Activated naive CD4-positive, alpha-beta T cell treated with anti-CD3 and anti-CD28 coated beads for 36 hours (primary cell): ENCODE measurements at regions not wholly inside any gene's neighbourhood (a gene's known extent, or its start where the extent isn't known, plus 50 kb on each side); places are given as distances from the start of the nearest gene placed in this dataset.

Source experiments
- CTCF ChIA-PET: fragments of 350-600 bp; sonication (Branson Sonifier 250); formaldehyde crosslinking; loops from one replicate; lab custom pipeline; 2021; ENCODE audit warnings: antibody characterized with exemption; lab: Charles Lee
- DNase-seq: peaks from one replicate; pipeline ENCODE4 v3.0.0-alpha.2; 2020
- H3K27ac Mint-ChIP-seq: one replicate; pipeline ENCODE4 v1.8.0; 2021; ENCODE audit warnings: mild to moderate bottlenecking, mixed read lengths
- H3K27me3 Mint-ChIP-seq: one replicate; pipeline ENCODE4 v1.8.0; 2021; ENCODE audit warnings: low read depth, mixed read lengths
- H3K36me3 Mint-ChIP-seq: one replicate; pipeline ENCODE4 v1.8.0; 2021; ENCODE audit warnings: low read depth, mixed read lengths
- H3K4me1 Mint-ChIP-seq: one replicate; pipeline ENCODE4 v1.8.0; 2021; ENCODE audit warnings: low read depth, mixed read lengths
- H3K4me3 Mint-ChIP-seq: one replicate; pipeline ENCODE4 v1.8.0; 2021; ENCODE audit warnings: mild to moderate bottlenecking, moderate library complexity, mixed read lengths
- H3K9me3 Mint-ChIP-seq: one replicate; pipeline ENCODE4 v1.8.0; 2021; ENCODE audit warnings: mixed read lengths
- intact Hi-C: fragments of 100-400 bp; cut with micrococcal nuclease; formaldehyde crosslinking; loops from one replicate; pipeline ENCODE4 v1.15.1; 2023

DNA sequence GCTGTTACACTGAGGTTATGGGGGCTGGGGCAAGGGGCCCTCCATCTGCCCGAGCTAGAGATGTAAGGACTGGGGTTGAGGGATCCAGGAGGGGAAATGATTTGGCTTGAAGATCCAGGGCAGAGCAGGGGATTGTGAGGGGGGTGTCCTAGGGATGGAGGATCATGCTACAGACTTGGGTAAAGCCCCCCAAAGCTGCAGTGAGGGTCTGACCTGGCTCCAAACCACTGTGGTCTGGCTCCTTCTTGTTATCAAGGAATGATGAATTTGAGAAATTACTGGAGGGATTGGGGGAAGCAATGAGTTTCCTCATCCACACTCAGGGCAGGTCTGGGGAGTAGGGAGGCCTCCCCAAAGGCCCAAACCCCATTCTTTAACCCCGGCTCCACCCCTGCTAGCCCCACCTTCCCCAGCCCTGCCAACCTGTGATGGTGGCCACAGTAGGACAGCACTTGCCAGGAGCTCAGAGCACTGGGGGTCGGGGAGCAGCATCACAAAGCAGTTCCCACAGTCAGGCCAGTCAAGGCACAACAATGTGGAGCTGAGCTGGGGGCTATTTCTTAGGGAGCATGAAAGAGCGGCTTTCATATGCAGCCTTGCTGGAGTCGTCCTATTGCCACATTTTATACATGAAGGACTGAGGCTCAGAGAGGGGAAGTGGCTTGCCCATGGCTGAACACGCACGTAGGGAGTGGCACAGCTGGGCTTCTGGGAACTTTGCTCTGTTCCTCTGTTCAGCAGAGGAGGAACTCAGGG, 165.5 kb downstream of the EFNB1 start:
- H3K27me3 Mint-ChIP-seq = peaks cover 2% of the 10 kb centered on the region
- DNase-seq = no peak
- no peak overlapping the region for H3K4me3 Mint-ChIP-seq
- CTCF ChIA-PET = no interaction called here
- H3K36me3 Mint-ChIP-seq = no peaks in the 10 kb centered on the region
- H3K4me1 Mint-ChIP-seq = no peaks in the 10 kb centered on the region
- H3K9me3 Mint-ChIP-seq = no peaks in the 10 kb centered on the region
- H3K27ac Mint-ChIP-seq = no peak overlapping the region
- intact Hi-C loops = no loop called here

DNA sequence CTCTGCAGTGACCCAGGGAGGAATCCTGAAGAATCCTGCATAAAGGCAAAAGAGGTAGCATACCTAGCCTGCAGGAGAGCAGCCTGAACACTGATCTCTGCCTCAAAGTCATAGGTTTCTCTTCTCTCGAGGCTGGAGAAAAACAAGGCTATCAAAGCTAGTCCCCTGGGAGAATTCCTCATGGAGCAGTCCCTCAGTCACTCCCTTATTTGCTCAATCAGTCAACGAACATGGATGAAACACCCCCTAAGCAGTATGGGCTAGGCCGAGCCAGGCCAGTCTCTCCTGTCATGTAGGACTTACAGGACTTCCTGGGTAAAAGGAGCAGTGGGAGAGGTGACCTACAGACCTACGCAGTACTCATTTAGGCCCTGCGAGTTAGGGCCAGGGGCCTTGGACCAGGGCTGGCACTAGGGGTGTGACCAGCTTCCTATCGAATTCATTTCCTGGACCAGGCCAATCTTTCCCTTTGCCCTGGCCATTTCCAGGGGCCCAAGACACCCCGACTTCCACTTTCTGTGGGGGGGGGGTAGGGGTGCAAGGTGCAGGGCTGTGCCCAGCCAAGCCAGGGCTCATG, 164.1 kb downstream of the EFNB1 start:
- CTCF ChIA-PET = no interaction called here
- no peak overlapping the region for H3K27ac Mint-ChIP-seq
- no peaks in the 10 kb centered on the region for H3K36me3 Mint-ChIP-seq
- no peaks in the 10 kb centered on the region for H3K4me1 Mint-ChIP-seq
- no peak for DNase-seq
- no peak overlapping the region for H3K4me3 Mint-ChIP-seq
- no peaks in the 10 kb centered on the region for H3K9me3 Mint-ChIP-seq
- H3K27me3 Mint-ChIP-seq = peaks cover 2% of the 10 kb centered on the region
- intact Hi-C loops = no loop called here

- no peak overlapping the region for H3K4me3 Mint-ChIP-seq
- H3K4me1 Mint-ChIP-seq = no peaks in the 10 kb centered on the region
- no peak for DNase-seq
- H3K27ac Mint-ChIP-seq = no peak overlapping the region
- no peaks in the 10 kb centered on the region for H3K36me3 Mint-ChIP-seq
- no peaks in the 10 kb centered on the region for H3K9me3 Mint-ChIP-seq
- CTCF ChIA-PET = no interaction called here
- no peaks in the 10 kb centered on the region for H3K27me3 Mint-ChIP-seq
- intact Hi-C loops = no loop called here
Observed at GRCh38 chrX:68991691-68992345, 163.0 kb downstream of the EFNB1 start.

DNA sequence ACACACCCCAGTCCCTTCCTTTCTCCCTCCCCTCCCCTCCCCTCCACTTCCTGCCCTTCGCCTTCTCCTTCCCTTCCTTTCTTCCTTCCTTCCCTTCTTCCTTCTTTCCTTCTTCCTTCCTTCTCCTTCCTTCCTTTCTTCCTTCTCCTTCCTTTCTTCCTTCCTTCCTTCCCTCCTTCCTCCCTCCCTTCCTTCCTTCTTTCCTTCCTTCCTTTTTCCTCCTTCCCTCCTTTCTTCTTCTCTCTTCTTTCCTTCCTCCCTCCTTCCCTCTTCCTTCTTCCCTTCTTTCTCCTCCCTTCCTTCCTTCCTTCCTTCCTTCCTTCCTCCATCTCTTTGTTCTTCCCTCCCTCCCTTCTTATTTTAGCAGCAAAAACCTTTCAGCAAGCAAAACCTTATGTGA, 162.1 kb downstream of the EFNB1 start:
- intact Hi-C loops = no loop called here
- Mint-ChIP-seq H3K27me3 (no peaks in the 10 kb centered on the region), H3K4me1 (no peaks in the 10 kb centered on the region), H3K9me3 (no peaks in the 10 kb centered on the region), H3K4me3 (no peak overlapping the region), H3K36me3 (no peaks in the 10 kb centered on the region), H3K27ac (no peak overlapping the region)
- no peak for DNase-seq
- CTCF ChIA-PET = no interaction called here

DNA sequence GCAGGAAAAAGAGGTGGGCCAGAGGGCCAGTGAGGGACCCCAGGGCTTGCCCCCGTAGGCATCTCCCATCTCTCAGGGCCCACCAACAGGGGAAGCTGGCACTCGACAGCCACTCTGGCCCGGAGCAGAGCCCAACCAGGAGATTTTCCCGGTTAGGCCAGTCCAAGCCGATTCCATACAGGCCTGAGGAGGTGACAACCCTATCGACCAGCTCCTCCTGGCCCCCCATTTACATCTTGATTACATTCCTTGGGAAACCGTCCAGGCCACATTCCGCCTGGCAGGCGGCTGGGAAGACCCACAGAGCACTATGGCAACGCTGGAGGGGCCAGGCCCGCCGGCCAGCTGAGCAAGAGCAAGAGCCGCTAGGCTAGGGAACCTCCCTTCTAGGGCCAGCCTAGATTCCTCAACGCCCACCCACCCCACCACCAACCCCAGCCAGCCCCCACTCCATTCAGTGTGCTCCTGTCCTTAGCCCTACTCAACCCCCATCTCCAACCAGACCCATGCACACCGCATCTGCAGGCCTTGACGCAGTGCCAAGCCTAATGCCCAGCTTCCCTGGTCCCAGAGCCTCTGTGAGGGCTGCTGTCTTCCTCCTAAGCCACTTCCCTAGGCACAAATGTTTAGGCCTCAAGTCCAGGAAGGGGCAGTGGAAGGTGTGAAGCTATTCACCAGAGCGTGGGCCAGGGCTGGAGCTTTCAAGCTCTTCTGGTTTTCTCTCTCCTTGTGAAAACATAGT, 161.2 kb downstream of the EFNB1 start:
- CTCF ChIA-PET = no interaction called here
- Mint-ChIP-seq H3K36me3 (no peaks in the 10 kb centered on the region), H3K4me3 (no peak overlapping the region), H3K27ac (no peak overlapping the region), H3K4me1 (no peaks in the 10 kb centered on the region), H3K27me3 (no peaks in the 10 kb centered on the region), H3K9me3 (no peaks in the 10 kb centered on the region)
- no peak for DNase-seq
- intact Hi-C loops = no loop called here

GRCh38 chrX:68989456-68989855, 160.6 kb downstream of the EFNB1 start:
- no peak for DNase-seq
- no peaks in the 10 kb centered on the region for H3K27me3 Mint-ChIP-seq
- CTCF ChIA-PET = no interaction called here
- H3K4me3 Mint-ChIP-seq = no peak overlapping the region
- no peaks in the 10 kb centered on the region for H3K4me1 Mint-ChIP-seq
- H3K27ac Mint-ChIP-seq = no peak overlapping the region
- no peaks in the 10 kb centered on the region for H3K9me3 Mint-ChIP-seq
- intact Hi-C loops = no loop called here
- H3K36me3 Mint-ChIP-seq = no peaks in the 10 kb centered on the region

GRCh38 chrX:68988865-68989264, 160.0 kb downstream of the EFNB1 start:
- Mint-ChIP-seq H3K27me3 (no peaks in the 10 kb centered on the region), H3K4me3 (no peak overlapping the region), H3K36me3 (no peaks in the 10 kb centered on the region), H3K27ac (no peak overlapping the region), H3K9me3 (no peaks in the 10 kb centered on the region), H3K4me1 (no peaks in the 10 kb centered on the region)
- intact Hi-C loops = no loop called here
- DNase-seq = no peak
- CTCF ChIA-PET = no interaction called here

DNA sequence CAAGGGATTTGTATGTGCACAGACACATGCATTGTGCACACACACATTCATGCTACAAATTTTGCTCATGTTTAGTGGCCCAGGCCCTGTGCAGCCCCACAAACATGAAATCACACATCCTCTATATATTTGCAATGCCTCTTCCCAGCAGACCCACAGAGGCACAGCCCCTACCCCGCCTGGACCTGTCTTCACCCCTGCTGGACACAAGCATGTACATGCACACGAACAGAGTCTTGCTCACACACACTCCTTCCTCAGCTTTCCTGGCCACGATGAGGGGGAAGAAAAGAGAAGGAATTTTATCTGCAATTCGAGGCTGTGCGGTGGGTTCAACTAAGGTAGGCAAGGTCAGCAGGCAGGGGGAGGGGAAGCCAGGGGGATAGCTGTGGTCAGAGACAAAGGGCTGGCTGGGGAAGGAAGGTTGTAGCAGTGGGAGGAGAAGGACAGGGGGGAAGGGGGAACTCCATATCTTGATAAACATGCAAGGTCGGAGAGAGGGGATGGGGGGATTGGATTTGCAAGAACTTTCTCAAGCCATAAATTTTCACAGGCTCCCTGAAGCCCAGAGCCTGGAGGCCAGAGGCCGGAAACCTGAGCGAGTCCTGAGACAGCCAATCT, 156.4 kb downstream of the EFNB1 start:
- Mint-ChIP-seq H3K36me3 (no peaks in the 10 kb centered on the region), H3K9me3 (no peaks in the 10 kb centered on the region), H3K4me3 (no peak overlapping the region), H3K27ac (no peak overlapping the region), H3K27me3 (no peaks in the 10 kb centered on the region), H3K4me1 (no peaks in the 10 kb centered on the region)
- intact Hi-C loops = no loop called here
- CTCF ChIA-PET = no interaction called here
- DNase-seq = no peak

DNA sequence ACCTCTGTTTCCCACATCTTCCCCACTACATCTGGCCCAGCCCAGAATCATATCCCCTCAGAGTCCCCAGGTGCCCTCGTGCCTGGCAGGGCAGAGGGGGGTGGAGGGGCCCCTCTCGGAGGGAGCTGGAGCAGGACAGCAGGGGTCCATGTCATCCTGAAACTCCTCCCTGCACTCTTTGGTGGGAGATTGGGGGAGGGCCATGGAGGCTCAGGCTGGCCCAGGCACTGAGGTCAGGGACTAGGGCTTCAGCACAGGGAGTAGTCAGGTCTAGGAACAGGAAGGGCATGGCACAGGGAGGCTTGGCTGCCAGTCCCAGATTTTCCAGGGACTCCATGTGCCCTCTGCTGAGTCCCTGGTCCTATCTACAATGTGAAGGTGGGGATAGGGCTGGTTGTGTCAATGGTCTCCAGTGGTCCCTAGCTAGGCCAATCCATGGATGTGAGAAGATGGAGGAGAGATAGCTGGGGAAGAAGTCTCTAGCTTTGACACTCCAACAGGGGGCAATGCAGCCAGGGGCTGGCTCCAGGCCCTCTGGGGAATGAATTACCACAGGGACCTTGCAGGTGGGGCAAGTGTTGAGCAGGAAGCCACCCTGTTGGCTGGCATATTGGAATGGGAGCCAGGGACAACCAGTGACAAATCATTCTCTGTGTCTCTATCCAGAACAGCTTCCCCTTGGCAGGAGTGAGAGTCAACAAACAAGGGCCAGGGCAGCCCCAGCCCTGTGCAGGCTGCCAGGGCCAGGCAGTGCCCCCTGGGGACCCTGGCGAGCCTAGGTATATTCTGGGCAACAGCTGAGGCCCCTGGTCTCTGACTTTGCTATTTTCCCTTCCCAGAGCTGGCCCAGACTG, 154.4 kb downstream of the EFNB1 start:
- no peak overlapping the region for H3K27ac Mint-ChIP-seq
- no peak for DNase-seq
- H3K27me3 Mint-ChIP-seq = no peaks in the 10 kb centered on the region
- CTCF ChIA-PET = no interaction called here
- intact Hi-C loops = no loop called here
- H3K4me3 Mint-ChIP-seq = no peak overlapping the region
- no peaks in the 10 kb centered on the region for H3K9me3 Mint-ChIP-seq
- no peaks in the 10 kb centered on the region for H3K4me1 Mint-ChIP-seq
- H3K36me3 Mint-ChIP-seq = no peaks in the 10 kb centered on the region

GRCh38 chrX:68982476-68982875, 153.7 kb downstream of the EFNB1 start:
- Mint-ChIP-seq H3K9me3 (no peaks in the 10 kb centered on the region), H3K4me3 (no peak overlapping the region), H3K36me3 (no peaks in the 10 kb centered on the region), H3K4me1 (no peaks in the 10 kb centered on the region), H3K27me3 (no peaks in the 10 kb centered on the region), H3K27ac (no peak overlapping the region)
- no peak for DNase-seq
- intact Hi-C loops = no loop called here
- CTCF ChIA-PET = no interaction called here

- Mint-ChIP-seq H3K27ac (no peak overlapping the region), H3K4me1 (no peaks in the 10 kb centered on the region), H3K36me3 (no peaks in the 10 kb centered on the region), H3K27me3 (no peaks in the 10 kb centered on the region), H3K9me3 (peaks cover under 1% of the 10 kb centered on the region), H3K4me3 (no peak overlapping the region)
- DNase-seq = no peak
- intact Hi-C loops = no loop called here
- CTCF ChIA-PET = no interaction called here
Observed at GRCh38 chrX:68980906-68981616, 152.2 kb downstream of the EFNB1 start.
